Activated T-cell treated with anti-CD3 and anti-CD28 coated beads, Interleukin-2, amount 50 U/mL, for 24 hours (primary cell): ENCODE measurements at regions not wholly inside any gene's neighbourhood (a gene's known extent, or its start where the extent isn't known, plus 50 kb on each side); places are given as distances from the start of the nearest gene placed in this dataset.
"Not testable (repeated sequence)": the region's sequence is repeated elsewhere in the genome, so short reads cannot be mapped to it uniquely, and the experiment has no call there.

Source experiments
- DNase-seq: peaks from one replicate; pipeline ENCODE4 v3.0.0-alpha.2; 2020
- H3K27ac Mint-ChIP-seq: 2 replicates; pipeline ENCODE4 v1.8.0; 2020; ENCODE audit warnings: mild to moderate bottlenecking, mixed read lengths
- H3K27me3 Mint-ChIP-seq: 2 replicates; pipeline ENCODE4 v1.8.0; 2020; ENCODE audit warnings: mixed read lengths
- H3K36me3 Mint-ChIP-seq: 2 replicates; pipeline ENCODE4 v1.8.0; 2020; ENCODE audit warnings: low read depth, mixed read lengths
- H3K4me1 Mint-ChIP-seq: 2 replicates; pipeline ENCODE4 v1.8.0; 2020; ENCODE audit warnings: low read depth, mixed read lengths
- H3K4me3 Mint-ChIP-seq: 2 replicates; pipeline ENCODE4 v1.8.0; 2020; ENCODE audit warnings: mild to moderate bottlenecking, moderate library complexity, mixed read lengths
- H3K9me3 Mint-ChIP-seq: 2 replicates; pipeline ENCODE4 v1.8.0; 2020; ENCODE audit warnings: mixed read lengths

- Mint-ChIP-seq H3K9me3 (no peaks in the 10 kb centered on the region), H3K36me3 (no peaks in the 10 kb centered on the region), H3K4me3 (no peak overlapping the region), H3K27me3 (no peaks in the 10 kb centered on the region), H3K27ac (no peak overlapping the region), H3K4me1 (no peaks in the 10 kb centered on the region)
- no peak for DNase-seq
Measured at GRCh38 chr5:99177796-99178195, 249.0 kb upstream of the CHD1 start.

DNA sequence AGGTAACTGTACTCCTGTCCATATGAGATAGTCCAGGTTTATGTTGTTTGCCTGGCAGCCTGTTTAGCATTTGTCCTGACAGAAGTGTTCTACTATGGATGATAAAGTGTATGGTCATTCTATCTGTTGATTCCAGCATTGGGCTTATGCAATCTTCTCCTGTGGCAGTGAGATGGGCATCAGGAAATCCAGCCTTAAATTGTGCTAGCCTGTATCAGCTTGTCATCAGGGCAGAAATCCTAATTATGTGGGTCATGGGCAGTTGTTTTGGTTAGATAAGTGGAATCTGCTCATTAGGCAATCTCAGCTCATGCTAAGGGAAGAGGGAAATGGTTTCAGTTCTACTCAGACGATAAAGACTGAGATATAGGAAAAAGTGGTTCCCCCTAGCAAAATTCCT lies 247.4 kb upstream of the CHD1 start:
- H3K27me3 Mint-ChIP-seq, result no peaks in the 10 kb centered on the region
- no peak for DNase-seq
- H3K36me3 Mint-ChIP-seq, result no peaks in the 10 kb centered on the region

GRCh38 chr5:99169309-99169708 lies 240.5 kb upstream of the CHD1 start:
- Mint-ChIP-seq H3K9me3 (peaks cover 4% of the 10 kb centered on the region), H3K4me1 (no peaks in the 10 kb centered on the region), H3K4me3 (no peak overlapping the region), H3K27me3 (peaks cover 11% of the 10 kb centered on the region), H3K36me3 (no peaks in the 10 kb centered on the region), H3K27ac (no peak overlapping the region)
- no peak for DNase-seq

More for the DNA sequence above, 247.4 kb upstream of the CHD1 start:
- no peaks in the 10 kb centered on the region for H3K4me1 Mint-ChIP-seq
- no peak overlapping the region for H3K4me3 Mint-ChIP-seq
- H3K9me3 Mint-ChIP-seq, result no peaks in the 10 kb centered on the region
- H3K27ac Mint-ChIP-seq, result no peak overlapping the region

GRCh38 chr5:99161538-99161937 lies 232.7 kb upstream of the CHD1 start:
- H3K27me3 Mint-ChIP-seq, H3K27ac Mint-ChIP-seq: not testable (repeated sequence)

GRCh38 chr5:99156688-99157087 lies 227.9 kb upstream of the CHD1 start:
- Mint-ChIP-seq H3K27ac (no peak overlapping the region), H3K4me3 (no peak overlapping the region), H3K27me3 (no peaks in the 10 kb centered on the region), H3K9me3 (no peaks in the 10 kb centered on the region), H3K4me1 (no peaks in the 10 kb centered on the region), H3K36me3 (no peaks in the 10 kb centered on the region)
- no peak for DNase-seq

More at GRCh38 chr5:99161538-99161937, 232.7 kb upstream of the CHD1 start:
- DNase-seq, H3K4me1 Mint-ChIP-seq, H3K36me3 Mint-ChIP-seq, H3K9me3 Mint-ChIP-seq, H3K4me3 Mint-ChIP-seq: not testable (repeated sequence)

DNA sequence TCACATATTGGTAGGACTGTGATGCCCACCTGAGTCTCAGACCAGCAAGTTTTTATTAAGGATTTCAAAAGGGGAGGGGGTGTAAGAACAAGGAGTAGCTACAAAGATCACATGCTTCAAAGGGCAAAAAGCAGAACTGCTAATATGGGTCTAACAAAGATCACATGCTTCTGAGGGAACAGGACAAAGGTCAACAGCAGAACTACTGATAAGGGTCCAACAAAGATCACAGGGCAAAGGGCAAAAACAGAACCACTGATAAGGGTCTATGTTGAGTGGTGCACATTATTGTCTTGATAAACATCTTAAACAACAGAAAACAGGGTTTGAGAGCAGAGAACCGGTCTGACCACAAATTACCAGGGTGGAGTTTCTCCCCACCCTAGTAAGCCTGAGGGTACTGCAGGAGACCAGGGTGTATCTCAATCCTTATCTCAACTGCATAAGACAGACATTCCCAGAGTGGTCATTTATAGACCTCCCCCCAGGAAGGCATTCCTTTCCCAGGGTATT lies 214.5 kb upstream of the CHD1 start:
- not testable (repeated sequence) for H3K27ac Mint-ChIP-seq, H3K36me3 Mint-ChIP-seq
- H3K9me3 Mint-ChIP-seq, result peaks cover 13% of the 10 kb centered on the region

DNA sequence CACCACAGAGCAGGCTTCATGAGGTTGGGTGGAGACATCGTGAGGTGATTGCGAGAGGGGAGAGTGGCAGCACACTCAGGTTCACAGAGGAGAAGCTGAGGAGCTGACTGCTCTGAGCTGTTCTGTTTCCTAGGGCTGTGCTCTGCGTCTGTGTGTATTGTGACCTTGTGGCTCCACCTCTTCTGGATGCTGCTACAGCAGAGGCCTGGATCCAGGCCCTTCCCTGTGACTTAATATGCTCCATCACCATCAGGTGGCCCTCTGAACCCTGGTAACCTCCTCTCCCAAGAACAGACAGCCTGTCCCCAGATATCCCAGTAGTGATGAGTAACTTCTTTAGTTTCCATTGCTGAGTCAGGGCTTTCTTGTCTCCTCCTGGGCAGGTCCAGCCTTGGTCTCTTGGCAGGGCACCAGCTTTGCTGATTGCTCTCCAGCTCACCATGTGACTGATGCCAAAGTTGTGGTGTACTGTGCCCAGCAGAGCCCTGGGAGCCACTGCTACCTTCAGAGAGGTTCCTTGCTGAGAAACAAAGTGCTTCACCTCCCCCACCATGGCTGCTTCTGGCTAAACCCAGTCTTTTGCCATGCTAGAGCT lies 212.8 kb upstream of the CHD1 start:
- no peaks in the 10 kb centered on the region for H3K4me1 Mint-ChIP-seq
- H3K9me3 Mint-ChIP-seq, result peaks cover 13% of the 10 kb centered on the region
- H3K27me3 Mint-ChIP-seq, result peaks cover 17% of the 10 kb centered on the region
- H3K36me3 Mint-ChIP-seq, result no peaks in the 10 kb centered on the region
- H3K27ac Mint-ChIP-seq, result no peak overlapping the region
- no peak for DNase-seq
- no peak overlapping the region for H3K4me3 Mint-ChIP-seq

More for the DNA sequence above, 214.5 kb upstream of the CHD1 start:
- DNase-seq, H3K27me3 Mint-ChIP-seq, H3K4me3 Mint-ChIP-seq, H3K4me1 Mint-ChIP-seq: not testable (repeated sequence)

- peaks cover 21% of the 10 kb centered on the region for H3K27me3 Mint-ChIP-seq
- DNase-seq, result no peak
- H3K36me3 Mint-ChIP-seq, result no peaks in the 10 kb centered on the region
- H3K9me3 Mint-ChIP-seq, result peaks cover 7% of the 10 kb centered on the region
- H3K27ac Mint-ChIP-seq, result no peak overlapping the region
- no peaks in the 10 kb centered on the region for H3K4me1 Mint-ChIP-seq
- no peak overlapping the region for H3K4me3 Mint-ChIP-seq
Measured at GRCh38 chr5:99138911-99139310, 210.1 kb upstream of the CHD1 start.

DNA sequence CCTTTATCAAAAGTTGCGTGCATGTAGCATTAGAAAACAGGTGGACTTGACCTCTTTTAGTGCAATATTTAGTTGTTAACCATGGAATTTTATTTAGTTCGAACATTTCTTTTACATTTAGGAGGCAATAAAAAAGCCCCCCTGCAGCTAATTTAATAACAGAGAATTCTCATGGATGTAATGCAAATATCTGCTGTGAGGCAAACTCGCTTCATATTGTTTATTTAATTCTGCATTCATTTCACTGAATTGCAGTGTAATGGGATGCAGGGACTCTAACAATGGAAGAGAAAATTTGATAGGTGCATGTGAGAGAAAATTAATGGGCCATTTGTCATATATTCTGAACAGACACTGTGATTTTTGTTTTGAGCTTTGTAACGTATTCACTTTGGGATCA lies 205.1 kb upstream of the CHD1 start:
- no peak for DNase-seq
- Mint-ChIP-seq H3K4me3 (no peak overlapping the region), H3K27me3 (peaks cover 21% of the 10 kb centered on the region), H3K4me1 (no peaks in the 10 kb centered on the region), H3K36me3 (no peaks in the 10 kb centered on the region), H3K9me3 (no peaks in the 10 kb centered on the region), H3K27ac (no peak overlapping the region)

GRCh38 chr5:99129768-99130501 lies 201.1 kb upstream of the CHD1 start:
- no peak overlapping the region for H3K4me3 Mint-ChIP-seq
- H3K4me1 Mint-ChIP-seq, result no peaks in the 10 kb centered on the region
- no peak for DNase-seq
- no peaks in the 10 kb centered on the region for H3K9me3 Mint-ChIP-seq
- H3K27ac Mint-ChIP-seq, result no peak overlapping the region
- H3K36me3 Mint-ChIP-seq, result no peaks in the 10 kb centered on the region
- no peaks in the 10 kb centered on the region for H3K27me3 Mint-ChIP-seq

DNA sequence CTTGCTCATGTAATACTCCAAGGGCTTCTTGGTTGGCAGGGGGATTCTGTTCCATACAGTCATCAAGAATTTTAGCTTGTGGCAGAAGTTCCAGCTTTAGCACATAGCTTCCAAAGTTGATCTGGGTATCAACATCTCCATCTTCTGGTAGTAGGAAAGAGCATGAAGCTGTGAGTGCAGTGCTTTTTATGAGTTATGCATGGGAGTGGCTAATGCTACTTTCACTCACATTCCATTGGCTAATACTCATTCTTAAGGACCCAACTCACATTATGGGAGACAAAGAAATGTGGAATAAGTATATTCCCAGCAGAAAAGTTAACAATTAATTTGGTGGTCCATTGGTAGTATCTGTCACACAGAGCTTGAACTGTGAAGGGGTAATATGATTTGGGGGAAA lies 194.2 kb upstream of the CHD1 start:
- Mint-ChIP-seq H3K27me3 (no peaks in the 10 kb centered on the region), H3K4me1 (no peaks in the 10 kb centered on the region), H3K36me3 (no peaks in the 10 kb centered on the region), H3K4me3 (no peak overlapping the region), H3K9me3 (no peaks in the 10 kb centered on the region), H3K27ac (no peak overlapping the region)
- DNase-seq, result no peak

- Mint-ChIP-seq H3K27ac (no peak overlapping the region), H3K9me3 (no peaks in the 10 kb centered on the region), H3K27me3 (no peaks in the 10 kb centered on the region), H3K4me1 (no peaks in the 10 kb centered on the region), H3K36me3 (no peaks in the 10 kb centered on the region), H3K4me3 (no peak overlapping the region)
- no peak for DNase-seq
Measured at GRCh38 chr5:99119326-99119725, 190.5 kb upstream of the CHD1 start.

DNA sequence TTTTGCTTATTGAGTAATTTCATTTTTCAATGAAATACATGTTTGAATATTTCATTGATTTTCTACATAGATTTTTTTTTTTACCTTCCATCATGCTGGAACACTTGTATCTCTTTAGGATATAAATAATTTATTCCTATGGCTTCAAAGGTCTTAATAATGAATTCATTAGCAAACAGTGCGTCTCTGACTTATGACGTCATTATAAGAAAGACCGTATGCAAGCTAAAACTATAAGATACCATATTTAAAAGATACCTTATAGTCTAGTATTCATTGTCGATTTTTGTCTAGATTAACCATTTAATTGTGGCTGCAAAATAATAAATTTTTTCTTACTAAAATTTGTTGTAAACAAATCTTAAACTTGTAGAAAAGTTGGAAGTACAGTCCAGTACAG lies 187.7 kb upstream of the CHD1 start:
- H3K4me1 Mint-ChIP-seq, result no peaks in the 10 kb centered on the region
- no peaks in the 10 kb centered on the region for H3K9me3 Mint-ChIP-seq
- H3K27me3 Mint-ChIP-seq, result no peaks in the 10 kb centered on the region
- no peak overlapping the region for H3K4me3 Mint-ChIP-seq
- no peak overlapping the region for H3K27ac Mint-ChIP-seq
- DNase-seq, result no peak
- H3K36me3 Mint-ChIP-seq, result no peaks in the 10 kb centered on the region

DNA sequence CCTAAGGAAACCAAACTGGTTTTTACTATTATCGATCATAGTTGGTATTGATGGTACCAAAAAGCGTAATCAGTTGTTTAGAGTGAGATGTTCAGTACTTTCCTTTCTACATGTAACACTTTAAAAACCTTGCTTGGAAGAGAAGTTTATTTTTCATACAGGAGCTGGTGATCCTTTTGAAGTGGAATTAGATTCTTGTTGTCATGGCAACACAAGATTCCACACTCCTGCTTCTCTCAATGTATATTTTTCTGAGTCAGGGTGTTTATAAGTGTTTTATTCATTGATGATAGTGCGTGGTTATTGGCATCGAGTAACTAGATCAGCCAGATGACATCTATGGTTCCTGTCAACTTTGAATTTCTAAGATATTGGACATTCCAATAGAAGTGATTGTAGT lies 181.1 kb upstream of the CHD1 start:
- H3K4me3 Mint-ChIP-seq, result no peak overlapping the region

DNA sequence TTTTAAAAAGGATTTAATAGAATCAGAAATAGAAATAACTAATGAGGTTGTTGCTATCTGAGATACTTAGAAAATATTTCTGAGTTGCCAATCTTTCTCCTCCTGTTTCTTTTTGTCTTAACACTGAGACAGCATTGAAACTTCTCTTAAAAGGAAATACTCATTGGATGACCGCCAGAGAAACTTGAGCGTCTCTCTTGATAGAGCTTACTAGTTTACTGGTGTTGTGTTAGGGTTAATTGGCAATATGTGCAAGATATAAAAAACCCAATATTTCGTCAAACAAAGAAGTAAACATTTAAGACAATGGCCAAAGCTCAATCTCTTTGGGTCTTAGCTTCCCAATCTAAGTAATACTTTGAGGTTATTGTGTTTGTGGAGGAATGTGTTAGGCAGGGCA lies 176.4 kb upstream of the CHD1 start:
- Mint-ChIP-seq H3K4me3 (no peak overlapping the region), H3K36me3 (no peaks in the 10 kb centered on the region), H3K27ac (no peak overlapping the region), H3K4me1 (peaks cover 1% of the 10 kb centered on the region), H3K27me3 (peaks cover 6% of the 10 kb centered on the region), H3K9me3 (no peaks in the 10 kb centered on the region)
- no peak for DNase-seq

More for the DNA sequence above, 181.1 kb upstream of the CHD1 start:
- no peaks in the 10 kb centered on the region for H3K9me3 Mint-ChIP-seq
- no peaks in the 10 kb centered on the region for H3K4me1 Mint-ChIP-seq
- H3K36me3 Mint-ChIP-seq, result no peaks in the 10 kb centered on the region
- no peaks in the 10 kb centered on the region for H3K27me3 Mint-ChIP-seq
- no peak for DNase-seq
- no peak overlapping the region for H3K27ac Mint-ChIP-seq
